ENCODE measurements at regions not wholly inside any gene's neighbourhood (a gene's known extent, or its start where the extent isn't known, plus 50 kb on each side); places are given as distances from the start of the nearest gene placed in this dataset.
A peak's percentile ranks its signal among the peaks of the same experiment; 100 is the strongest.
"Not testable (repeated sequence)": the region's sequence is repeated elsewhere in the genome, so short reads cannot be mapped to it uniquely, and the experiment has no call there.

- no peak for TF ChIP-seq CTCF (conservative IDR thresholded peaks at IDR 0.05)
- no peak overlapping the region for H3K27ac Mint-ChIP-seq (ENCODE audit: unreplicated experiment)
- H3K4me1 Mint-ChIP-seq: no peaks in the 10 kb centered on the region
- H3K4me3 Mint-ChIP-seq: no peak overlapping the region
- no peak for DNase-seq (ENCODE audit: low read depth, low spot score)
- H3K9me3 Mint-ChIP-seq: peaks cover 7% of the 10 kb centered on the region
- H3K36me3 Mint-ChIP-seq (ENCODE audit: low read depth): no peaks in the 10 kb centered on the region
- H3K27me3 Mint-ChIP-seq (ENCODE audit: low read depth): peaks cover 11% of the 10 kb centered on the region
Measured at GRCh38 chr15:26043018-26043417, 179.9 kb upstream of the ATP10A start.

GRCh38 chr15:26038693-26039092 lies 175.6 kb upstream of the ATP10A start:
- no peak for DNase-seq (ENCODE audit: low read depth, low spot score)
- Mint-ChIP-seq H3K9me3 (peaks cover 7% of the 10 kb centered on the region), H3K4me1 (no peaks in the 10 kb centered on the region), H3K4me3 (no peak overlapping the region), H3K36me3 (ENCODE audit: low read depth) (no peaks in the 10 kb centered on the region), H3K27me3 (ENCODE audit: low read depth) (peaks cover 11% of the 10 kb centered on the region), H3K27ac (ENCODE audit: unreplicated experiment) (peak overlapping the region; percentile 25)
- no peak for TF ChIP-seq CTCF (conservative IDR thresholded peaks at IDR 0.05)

- Mint-ChIP-seq H3K4me1 (no peaks in the 10 kb centered on the region), H3K4me3 (no peak overlapping the region), H3K9me3 (peaks cover 7% of the 10 kb centered on the region), H3K36me3 (ENCODE audit: low read depth) (no peaks in the 10 kb centered on the region), H3K27me3 (ENCODE audit: low read depth) (peaks cover 11% of the 10 kb centered on the region), H3K27ac (ENCODE audit: unreplicated experiment) (no peak overlapping the region)
- DNase-seq (ENCODE audit: low read depth, low spot score): no peak
- TF ChIP-seq CTCF (conservative IDR thresholded peaks at IDR 0.05): peak; percentile 34
Measured at GRCh38 chr15:26037369-26037768, 174.2 kb upstream of the ATP10A start.

GRCh38 chr15:26033493-26033892 lies 170.4 kb upstream of the ATP10A start:
- Mint-ChIP-seq H3K9me3 (no peaks in the 10 kb centered on the region), H3K36me3 (ENCODE audit: low read depth) (no peaks in the 10 kb centered on the region), H3K4me1 (no peaks in the 10 kb centered on the region), H3K4me3 (no peak overlapping the region), H3K27me3 (ENCODE audit: low read depth) (no peaks in the 10 kb centered on the region), H3K27ac (ENCODE audit: unreplicated experiment) (no peak overlapping the region)
- DNase-seq (ENCODE audit: low read depth, low spot score): no peak
- no peak for TF ChIP-seq CTCF (conservative IDR thresholded peaks at IDR 0.05)

- no peak for DNase-seq (ENCODE audit: low read depth, low spot score)
- Mint-ChIP-seq H3K4me1 (no peaks in the 10 kb centered on the region), H3K9me3 (no peaks in the 10 kb centered on the region), H3K36me3 (ENCODE audit: low read depth) (no peaks in the 10 kb centered on the region), H3K4me3 (no peak overlapping the region), H3K27ac (ENCODE audit: unreplicated experiment) (no peak overlapping the region), H3K27me3 (ENCODE audit: low read depth) (no peaks in the 10 kb centered on the region)
- no peak for TF ChIP-seq CTCF (conservative IDR thresholded peaks at IDR 0.05)
Measured at GRCh38 chr15:26032162-26032846, 169.2 kb upstream of the ATP10A start.

- H3K27me3 Mint-ChIP-seq (ENCODE audit: low read depth); H3K4me3 Mint-ChIP-seq; DNase-seq (ENCODE audit: low read depth, low spot score); H3K36me3 Mint-ChIP-seq (ENCODE audit: low read depth); H3K9me3 Mint-ChIP-seq; H3K27ac Mint-ChIP-seq (ENCODE audit: unreplicated experiment); H3K4me1 Mint-ChIP-seq: not testable (repeated sequence)
Measured at GRCh38 chr15:26029586-26029985, 166.5 kb upstream of the ATP10A start.
